ENCODE measurements at regions not wholly inside any gene's neighbourhood (a gene's known extent, or its start where the extent isn't known, plus 50 kb on each side); places are given as distances from the start of the nearest gene placed in this dataset.

- TF ChIP-seq SIRT6 (IDR thresholded peaks at IDR 0.05; ENCODE audit: low read length) (no peak), MAFK (IDR thresholded peaks at IDR 0.05; ENCODE audit: low read depth, low read length) (no peak), HDAC6 (IDR thresholded peaks at IDR 0.05; ENCODE audit: low read depth, low read length) (no peak), FOSL1 (IDR thresholded peaks at IDR 0.05; ENCODE audit: insufficient read depth, low read depth, low read length) (no peak), POU5F1 (IDR thresholded peaks at IDR 0.05; ENCODE audit: low read depth, low read length) (no peak), NANOG (IDR thresholded peaks at IDR 0.05; ENCODE audit: insufficient read depth, low read depth, low read length, poor library complexity, severe bottlenecking) (no peak)
- TF ChIP-seq, protein P1, sequence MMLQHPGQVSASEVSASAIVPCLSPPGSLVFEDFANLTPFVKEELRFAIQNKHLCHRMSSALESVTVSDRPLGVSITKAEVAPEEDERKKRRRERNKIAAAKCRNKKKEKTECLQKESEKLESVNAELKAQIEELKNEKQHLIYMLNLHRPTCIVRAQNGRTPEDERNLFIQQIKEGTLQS (IDR thresholded peaks at IDR 0.05; ENCODE audit: insufficient read depth, low read depth, low read length) = no peak
Measured at GRCh38 chr7:85381212-85381611, 194.4 kb upstream of the SEMA3D start (continued).

All from H1 (cell line).